Heart left ventricle (tissue), 16 donors: ENCODE measurements at regions not wholly inside any gene's neighbourhood (a gene's known extent, or its start where the extent isn't known, plus 50 kb on each side); places are given as distances from the start of the nearest gene placed in this dataset.
A peak's percentile ranks its signal among the peaks of the same experiment; 100 is the strongest.

Experiments
- ATAC-seq, 4 donors: fragments of 200-7000 bp; cut with Tn5 transposase; one replicate each; pipeline ENCODE4 v1.9.1; 2020 to 2022; ENCODE audit warnings: moderate library complexity in 4 of 4, mild to moderate bottlenecking in 3 of 4, moderate number of reproducible peaks in 1 of 4
- DNase-seq, 5 donors: peaks; one replicate each; pipeline ENCODE4 v3.0.0-alpha.2; 2020
- H3K27ac ChIP-seq, 12 donors: fragments of 200-600 bp; sonication (generic) in 4 of 12; one replicate each; pipeline versions ENCODE4 v1.5.0 to v1.8.0; 2016 to 2022; ENCODE audit warnings: mild to moderate bottlenecking in 2 of 12
- H3K27me3 ChIP-seq, 9 donors: fragments of 200-600 bp; sonication (generic) in 2 of 9; one replicate each; pipeline versions ENCODE4 v1.5.1 to v1.8.0; 2016 to 2022; ENCODE audit warnings: mild to moderate bottlenecking in 3 of 9
- H3K36me3 ChIP-seq, 9 donors: fragments of 200-600 bp; sonication (generic) in 2 of 9; one replicate each; pipeline versions ENCODE4 v1.5.0 to v1.8.0; 2018 to 2022; ENCODE audit warnings: mild to moderate bottlenecking in 2 of 9
- H3K4me1 ChIP-seq, 12 donors: fragments of 200-600 bp; sonication (generic) in 4 of 12; one replicate each; pipeline versions ENCODE4 v1.5.0 to v1.8.0; 2016 to 2022; ENCODE audit warnings: mild to moderate bottlenecking in 3 of 12
- H3K4me3 ChIP-seq, 12 donors: fragments of 200-600 bp; sonication (generic) in 4 of 12; one replicate each; pipeline versions ENCODE4 v1.5.0 to v1.8.0; 2017 to 2022; ENCODE audit warnings: mild to moderate bottlenecking in 9 of 12, moderate library complexity in 4 of 12
- H3K9me3 ChIP-seq, 12 donors: fragments of 200-600 bp; sonication (generic) in 4 of 12; one replicate each; pipeline versions ENCODE4 v1.5.0 to v1.8.0; 2016 to 2022; ENCODE audit warnings: mild to moderate bottlenecking in 1 of 12
- POLR2A ChIP-seq, 2 donors: fragments of 450-650 bp; IDR thresholded peaks; one replicate each; pipeline ENCODE4 v1.6.1; 2017; ENCODE audit warnings: antibody characterized with exemption in 2 of 2, mild to moderate bottlenecking in 2 of 2, moderate library complexity in 2 of 2
- WGBS, 4 donors: extraction: QIAGEN DNeasy Blood & Tissue Kit in 2 of 4; methylation state at CpG; one replicate each; pipeline versions ENCODE4 v1.1.5 to v1.1.7; 2013 to 2018; 5-methylcytosine and 5-hydroxymethylcytosine counted together
- intact Hi-C, 10 donors: fragments of 100-400 bp; cut with DNase I; formaldehyde crosslinking; loops; one replicate each; pipeline versions ENCODE4 v1.11.1 to v1.14.2; 2022
- TF ChIP-seq, protein P1 (sequence below), 12 donors: fragments of 200-600 bp; sonication (generic) in 4 of 12; IDR thresholded peaks; one replicate each; pipeline versions ENCODE4 v1.5.0 to v1.8.0; 2018 to 2022; ENCODE audit warnings: antibody characterized with exemption in 12 of 12, mild to moderate bottlenecking in 5 of 12
- donor health status: ischemic (EF 13 %, LVEDD 7.1; RV severe dilation, severe dysfunction).
- donor health status: healthy with polysubstance abuse.
- donor health status: DM: no; HTN: yes; CAD: no.
- donor health status: DM: no; HTN: no; CAD: no.
- donor health status: ischemic (EF 25% LVEDD 6.9; RV normal size, moderate dysfunction).
- donor health status: ischemic (EF 25% LVEDD 5.7; RV mildly dilated, moderate dysfunction).
- donor health status: healthy.
- donor health status: DM: yes; HTN: yes; CAD: no.
- donor health status: ischemic (EF 35%, LVEDD 5.7; RV mildly dilated, moderate dysfunction).
- donor health status: nonischemic (EF 11% LVEDD 7.7; RV severe dilation, severe dysfunction).
- donor health status: DM: yes; HTN: yes; CAD: no.
- donor health status: PGD.
- donor health status: ischemic (EF 29% LVEDD 5.4; RV normal size, mild dysfunction).
- donor health status: nonischemic (EF 23%, LVEDD 6.1; RV moderate dilation, normal function).

DNA sequence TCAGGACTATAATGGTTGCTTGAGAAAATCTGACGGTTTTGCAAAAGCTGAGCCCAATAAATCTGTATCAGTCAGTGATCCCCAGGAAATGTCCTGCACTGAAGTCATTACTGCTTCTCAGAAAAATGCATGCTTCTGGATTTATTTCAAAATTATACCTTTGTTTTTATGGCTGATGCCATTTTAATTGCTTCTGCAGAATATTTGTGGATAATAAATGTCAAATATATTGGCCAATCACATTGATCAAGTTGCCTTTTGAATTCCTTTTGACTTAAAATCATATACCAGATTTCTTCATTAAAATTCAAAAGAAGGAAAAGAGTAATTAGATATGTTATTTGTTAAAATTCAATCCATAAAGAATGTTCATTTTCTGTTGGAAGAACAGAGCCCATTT, 842.9 kb upstream of the ADGRL4 start:
- H3K9me3 ChIP-seq = peaks cover 0 to 3% (median 0%) of the 10 kb centered on the region in 12 donors
- no peak overlapping the region for H3K4me3 ChIP-seq
- intact Hi-C loops = no loop called here
- H3K4me1 ChIP-seq = no peaks in the 10 kb centered on the region
- WGBS, 4 donors = 81 to 83% (median 82%) methylated on average over 1 of the region's 1 CpG
- no peak for DNase-seq
- H3K27ac ChIP-seq = no peak overlapping the region
- ATAC-seq = no peak
- H3K36me3 ChIP-seq = no peaks in the 10 kb centered on the region
- TF ChIP-seq POLR2A (IDR thresholded peaks at IDR 0.05) = no peak
- TF ChIP-seq, protein P1, sequence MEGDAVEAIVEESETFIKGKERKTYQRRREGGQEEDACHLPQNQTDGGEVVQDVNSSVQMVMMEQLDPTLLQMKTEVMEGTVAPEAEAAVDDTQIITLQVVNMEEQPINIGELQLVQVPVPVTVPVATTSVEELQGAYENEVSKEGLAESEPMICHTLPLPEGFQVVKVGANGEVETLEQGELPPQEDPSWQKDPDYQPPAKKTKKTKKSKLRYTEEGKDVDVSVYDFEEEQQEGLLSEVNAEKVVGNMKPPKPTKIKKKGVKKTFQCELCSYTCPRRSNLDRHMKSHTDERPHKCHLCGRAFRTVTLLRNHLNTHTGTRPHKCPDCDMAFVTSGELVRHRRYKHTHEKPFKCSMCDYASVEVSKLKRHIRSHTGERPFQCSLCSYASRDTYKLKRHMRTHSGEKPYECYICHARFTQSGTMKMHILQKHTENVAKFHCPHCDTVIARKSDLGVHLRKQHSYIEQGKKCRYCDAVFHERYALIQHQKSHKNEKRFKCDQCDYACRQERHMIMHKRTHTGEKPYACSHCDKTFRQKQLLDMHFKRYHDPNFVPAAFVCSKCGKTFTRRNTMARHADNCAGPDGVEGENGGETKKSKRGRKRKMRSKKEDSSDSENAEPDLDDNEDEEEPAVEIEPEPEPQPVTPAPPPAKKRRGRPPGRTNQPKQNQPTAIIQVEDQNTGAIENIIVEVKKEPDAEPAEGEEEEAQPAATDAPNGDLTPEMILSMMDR (IDR thresholded peaks at IDR 0.05) = no peak
- no peaks in the 10 kb centered on the region for H3K27me3 ChIP-seq

DNA sequence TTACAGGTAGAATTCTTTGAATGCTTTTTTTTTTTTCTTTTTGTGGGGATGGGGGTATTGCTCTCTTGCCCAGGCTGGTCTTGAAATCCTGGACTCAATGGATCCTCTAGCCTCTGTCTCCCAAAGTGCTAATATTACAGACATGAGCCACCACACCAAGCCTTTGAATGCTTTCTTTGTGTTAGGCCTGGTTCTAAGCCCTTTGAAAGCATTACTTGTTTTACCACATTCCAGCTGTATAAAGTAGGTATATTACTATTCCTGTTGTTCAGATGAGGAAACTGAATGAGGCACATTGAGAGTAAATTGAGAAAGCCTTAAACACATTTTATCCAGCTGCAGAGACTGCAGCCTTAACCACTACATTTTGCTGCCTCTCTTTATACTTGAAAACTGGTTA, 841.8 kb upstream of the ADGRL4 start:
- Histone ChIP-seq H3K4me1 (no peaks in the 10 kb centered on the region), H3K4me3 (no peak overlapping the region), H3K27me3 (no peaks in the 10 kb centered on the region), H3K27ac (no peak overlapping the region), H3K9me3 (no peaks in the 10 kb centered on the region), H3K36me3 (no peaks in the 10 kb centered on the region)
- DNase-seq (no peak), ATAC-seq (no peak)
- TF ChIP-seq, protein P1 (IDR thresholded peaks at IDR 0.05) = no peak
- TF ChIP-seq POLR2A (IDR thresholded peaks at IDR 0.05) = no peak
- intact Hi-C loops = no loop called here

DNA sequence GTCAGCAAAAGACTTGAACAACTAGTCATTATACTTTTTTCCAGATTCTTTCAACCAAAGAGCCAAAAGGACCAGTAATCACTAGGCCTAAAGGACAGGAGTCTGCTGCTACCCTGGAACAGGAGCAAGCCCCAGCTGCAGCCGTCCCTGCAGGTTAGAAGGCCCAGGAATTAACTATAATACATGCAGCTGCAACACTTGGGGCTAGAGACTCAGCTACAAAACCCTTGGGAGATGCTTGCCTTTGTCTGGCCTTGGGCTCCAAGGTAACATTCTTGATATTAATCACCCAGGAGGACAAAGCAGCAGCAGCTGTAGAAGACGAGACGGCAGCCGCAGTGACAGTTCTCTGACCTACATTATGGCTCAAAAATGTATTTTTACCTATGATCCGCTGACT, 841.2 kb upstream of the ADGRL4 start:
- TF ChIP-seq POLR2A (IDR thresholded peaks at IDR 0.05) = no peak
- TF ChIP-seq, protein P1 (IDR thresholded peaks at IDR 0.05) = no peak
- no peaks in the 10 kb centered on the region for H3K36me3 ChIP-seq
- ATAC-seq (peak in 1 of 4 donors; percentile 24), DNase-seq (peak in 2 of 5 donors; percentile 26 to 49)
- no peak overlapping the region for H3K27ac ChIP-seq
- WGBS, 4 donors = 52 to 67% (median 66%) methylated on average over 5 of the region's 5 CpGs
- intact Hi-C loops = no loop called here
- no peaks in the 10 kb centered on the region for H3K4me1 ChIP-seq
- H3K27me3 ChIP-seq = no peaks in the 10 kb centered on the region
- H3K4me3 ChIP-seq = no peak overlapping the region
- H3K9me3 ChIP-seq = no peaks in the 10 kb centered on the region

DNA sequence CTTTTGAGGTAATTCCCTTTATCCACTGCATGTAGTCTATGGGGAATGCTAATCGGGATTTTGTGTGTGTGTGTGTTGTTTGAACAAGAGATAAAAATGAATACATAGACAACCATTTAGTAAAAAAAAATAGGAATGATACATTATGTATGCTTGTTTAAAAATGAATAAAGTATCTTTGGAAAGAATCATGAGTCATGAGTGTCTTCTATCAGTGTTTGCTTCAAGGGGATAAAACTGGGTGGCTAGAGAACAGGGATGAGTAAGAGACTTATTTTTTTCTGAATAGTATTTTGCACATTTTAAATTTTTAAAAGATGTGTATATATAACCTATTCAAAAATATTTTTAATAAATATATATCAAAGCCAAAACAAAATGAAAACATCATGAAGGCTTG, 839.4 kb upstream of the ADGRL4 start:
- no peaks in the 10 kb centered on the region for H3K9me3 ChIP-seq
- H3K36me3 ChIP-seq = no peaks in the 10 kb centered on the region
- no peaks in the 10 kb centered on the region for H3K27me3 ChIP-seq
- 55 to 65% (median 63%) methylated on average over 1 of the region's 1 CpG for WGBS, 4 donors
- no peak for DNase-seq
- H3K27ac ChIP-seq = no peak overlapping the region
- intact Hi-C loops = no loop called here
- H3K4me1 ChIP-seq = no peaks in the 10 kb centered on the region
- no peak for ATAC-seq
- no peak for TF ChIP-seq POLR2A (IDR thresholded peaks at IDR 0.05)
- TF ChIP-seq, protein P1 (IDR thresholded peaks at IDR 0.05) = no peak
- H3K4me3 ChIP-seq = no peak overlapping the region
